RWPE1 (cell line): ENCODE measurements at regions not wholly inside any gene's neighbourhood (a gene's known extent, or its start where the extent isn't known, plus 50 kb on each side); places are given as distances from the start of the nearest gene placed in this dataset.
"Not testable (repeated sequence)": the region's sequence is repeated elsewhere in the genome, so short reads cannot be mapped to it uniquely, and the experiment has no call there.

Source experiments
- CTCF ChIA-PET: fragments of 350-600 bp; sonication (Branson Sonifier 250); formaldehyde crosslinking; extraction: SDS; loops from one replicate; lab custom pipeline; 2021; lab: Yijun Ruan, JAX
- POLR2A ChIA-PET: fragments of 400-600 bp; formaldehyde crosslinking; extraction: SDS; loops from one replicate; lab custom pipeline; 2020; ENCODE audit warnings: antibody characterized with exemption; ENCODE audit not compliant: low non-redundant PET; lab: Yijun Ruan, JAX
- DNase-seq: peaks from one replicate; pipeline ENCODE4 v3.0.0; 2012; ENCODE audit warnings: low spot score
- H3K27ac ChIP-seq: fragments of 450-650 bp; 2 replicates; pipeline ENCODE4 v1.5.1; 2017
- CTCF ChIP-seq: fragments of 450-650 bp; conservative IDR thresholded peaks from 2 replicates; pipeline ENCODE4 v1.5.1; 2017; ENCODE audit warnings: low read depth, mild to moderate bottlenecking

GRCh38 chr21:31589820-31590219, 69.7 kb upstream of the SOD1 start:
- no peak for DNase-seq
- ChIA-PET CTCF (no interaction called here), POLR2A (no interaction called here)
- TF ChIP-seq CTCF: no peak
- no peak overlapping the region for H3K27ac ChIP-seq

GRCh38 chr21:31586118-31586517, 73.4 kb upstream of the SOD1 start:
- CTCF ChIA-PET: interaction anchor here (0.6 kb wide), 1 partner anchor 96 kb away, joined by 3 read pairs; no protein-coding TSS in a partner anchor
- no peak for DNase-seq
- no peak for TF ChIP-seq CTCF
- no peak overlapping the region for H3K27ac ChIP-seq
- POLR2A ChIA-PET: no interaction called here

- CTCF ChIA-PET: interaction anchor here (0.8 kb wide), 1 partner anchor 485 kb away, joined by 3 read pairs; no protein-coding TSS in a partner anchor
Observed at GRCh38 chr21:31583937-31584336, 75.6 kb upstream of the SOD1 start.

GRCh38 chr21:31583498-31583897, 76.0 kb upstream of the SOD1 start:
- no peak for TF ChIP-seq CTCF
- H3K27ac ChIP-seq: no peak overlapping the region
- ChIA-PET CTCF (interaction anchor here (0.8 kb wide), 1 partner anchor 484 kb away, joined by 3 read pairs; no protein-coding TSS in a partner anchor), POLR2A (no interaction called here)
- no peak for DNase-seq

More at GRCh38 chr21:31583937-31584336, 75.6 kb upstream of the SOD1 start:
- POLR2A ChIA-PET, DNase-seq, H3K27ac ChIP-seq: not testable (repeated sequence)

- no peak overlapping the region for H3K27ac ChIP-seq
- CTCF ChIA-PET: interaction anchor here (0.5 to 1.8 kb wide), 25 partner anchors 12 to 471 kb away, joined by 3 to 10 read pairs (median 4); no protein-coding TSS in a partner anchor
- TF ChIP-seq CTCF: peak; percentile 79
- DNase-seq: peak; percentile 54
- POLR2A ChIA-PET: no interaction called here
Observed at GRCh38 chr21:31580866-31581276, 78.6 kb upstream of the SOD1 start.

- no peak for TF ChIP-seq CTCF
- DNase-seq: no peak
- POLR2A ChIA-PET: no interaction called here
- CTCF ChIA-PET: interaction anchor here (0.5 kb wide), 1 partner anchor 485 kb away, joined by 3 read pairs; no protein-coding TSS in a partner anchor
- H3K27ac ChIP-seq: no peak overlapping the region
Observed at GRCh38 chr21:31577271-31577670, 82.2 kb upstream of the SOD1 start.

- peak; percentile 20 for DNase-seq
- POLR2A ChIA-PET: no interaction called here
- no peak for TF ChIP-seq CTCF
- CTCF ChIA-PET: interaction anchor here (0.5 kb wide), 1 partner anchor 17 kb away, joined by 3 read pairs; no protein-coding TSS in a partner anchor
- H3K27ac ChIP-seq: no peak overlapping the region
Observed at GRCh38 chr21:31576428-31576827, 83.1 kb upstream of the SOD1 start.
